ENCODE measurements at regions not wholly inside any gene's neighbourhood (a gene's known extent, or its start where the extent isn't known, plus 50 kb on each side); places are given as distances from the start of the nearest gene placed in this dataset.

- DNase-seq = no peak
Measured at GRCh38 chr15:100737214-100737613, 134.8 kb downstream of the ASB7 start.

GRCh38 chr15:100738614-100739013, 136.2 kb downstream of the ASB7 start:
- no peak for DNase-seq

- DNase-seq = no peak
Measured at GRCh38 chr15:100740138-100740537, 137.7 kb downstream of the ASB7 start.

- no peak for DNase-seq
Measured at GRCh38 chr15:100751585-100751984, 128.0 kb upstream of the ALDH1A3 start.

GRCh38 chr15:100753503-100753902, 126.1 kb upstream of the ALDH1A3 start:
- DNase-seq = no peak

GRCh38 chr15:100757661-100758060, 122.0 kb upstream of the ALDH1A3 start:
- DNase-seq = no peak

- DNase-seq = no peak
Measured at GRCh38 chr15:100758555-100758954, 121.1 kb upstream of the ALDH1A3 start.

- no peak for DNase-seq
Measured at GRCh38 chr15:100759106-100759505, 120.5 kb upstream of the ALDH1A3 start.

GRCh38 chr15:100759698-100760356, 119.8 kb upstream of the ALDH1A3 start:
- no peak for DNase-seq

- DNase-seq = no peak
Measured at GRCh38 chr15:100760357-100760903, 119.2 kb upstream of the ALDH1A3 start.

GRCh38 chr15:100761290-100761935, 118.2 kb upstream of the ALDH1A3 start:
- no peak for DNase-seq

GRCh38 chr15:100762289-100762688, 117.3 kb upstream of the ALDH1A3 start:
- no peak for DNase-seq

- DNase-seq = no peak
Measured at GRCh38 chr15:100762913-100763834, 116.5 kb upstream of the ALDH1A3 start.

- no peak for DNase-seq
Measured at GRCh38 chr15:100763835-100764750, 115.5 kb upstream of the ALDH1A3 start.

- peak; percentile 26 for DNase-seq
Measured at GRCh38 chr15:100764778-100765466, 114.7 kb upstream of the ALDH1A3 start.

GRCh38 chr15:100765467-100766241, 114.0 kb upstream of the ALDH1A3 start:
- DNase-seq = no peak

GRCh38 chr15:100766243-100767000, 113.2 kb upstream of the ALDH1A3 start:
- no peak for DNase-seq

GRCh38 chr15:100767001-100767825, 112.4 kb upstream of the ALDH1A3 start:
- DNase-seq = no peak

GRCh38 chr15:100768501-100768931, 111.1 kb upstream of the ALDH1A3 start:
- DNase-seq = no peak

Measured in DMS79 treated with DMSO at 0.1 percent for 48 hours (cell line).